Endothelial cell (in vitro differentiated cells): ENCODE measurements at regions not wholly inside any gene's neighbourhood (a gene's known extent, or its start where the extent isn't known, plus 50 kb on each side); places are given as distances from the start of the nearest gene placed in this dataset.

Experiments
- DNase-seq: peaks from one replicate; pipeline ENCODE4 v3.0.0; 2021; ENCODE audit warnings: low spot score
- H3K27ac Mint-ChIP-seq: one replicate; pipeline ENCODE4 v1.8.0; 2021; ENCODE audit warnings: mixed read lengths, inconsistent platforms; ENCODE audit not compliant: unreplicated experiment
- H3K27me3 Mint-ChIP-seq: one replicate; pipeline ENCODE4 v1.8.0; 2021; ENCODE audit warnings: mild to moderate bottlenecking, moderate library complexity, mixed read lengths, inconsistent platforms; ENCODE audit not compliant: unreplicated experiment
- H3K36me3 Mint-ChIP-seq: one replicate; pipeline ENCODE4 v1.8.0; 2021; ENCODE audit warnings: mild to moderate bottlenecking, low read depth, mixed read lengths, inconsistent platforms; ENCODE audit not compliant: unreplicated experiment
- H3K4me1 Mint-ChIP-seq: one replicate; pipeline ENCODE4 v1.8.0; 2021; ENCODE audit warnings: mild to moderate bottlenecking, mixed read lengths, inconsistent platforms; ENCODE audit not compliant: unreplicated experiment
- H3K4me3 Mint-ChIP-seq: one replicate; pipeline ENCODE4 v1.8.0; 2021; ENCODE audit warnings: mild to moderate bottlenecking, mixed read lengths, inconsistent platforms; ENCODE audit not compliant: unreplicated experiment
- H3K9me3 Mint-ChIP-seq: one replicate; pipeline ENCODE4 v1.8.0; 2021; ENCODE audit warnings: mixed read lengths, inconsistent platforms; ENCODE audit not compliant: unreplicated experiment
- CTCF ChIP-seq: fragments of 200-600 bp; sonication (generic); IDR thresholded peaks from one replicate; pipeline ENCODE4 v1.5.0; 2021; ENCODE audit warnings: antibody characterized with exemption; ENCODE audit not compliant: unreplicated experiment

- no peak for DNase-seq
- H3K36me3 Mint-ChIP-seq, result no peaks in the 10 kb centered on the region
- peaks cover 16% of the 10 kb centered on the region for H3K4me1 Mint-ChIP-seq
- H3K4me3 Mint-ChIP-seq, result no peak overlapping the region
- TF ChIP-seq CTCF, result no peak
- no peaks in the 10 kb centered on the region for H3K27me3 Mint-ChIP-seq
- H3K9me3 Mint-ChIP-seq, result no peaks in the 10 kb centered on the region
- H3K27ac Mint-ChIP-seq, result no peak overlapping the region
Measured at GRCh38 chr13:33512880-33513554, 227.5 kb upstream of the STARD13 start.

GRCh38 chr13:33514362-33514761, 228.8 kb upstream of the STARD13 start:
- peaks cover 11% of the 10 kb centered on the region for H3K4me1 Mint-ChIP-seq
- no peak for TF ChIP-seq CTCF
- no peak overlapping the region for H3K4me3 Mint-ChIP-seq
- H3K9me3 Mint-ChIP-seq, result no peaks in the 10 kb centered on the region
- H3K27ac Mint-ChIP-seq, result no peak overlapping the region
- H3K36me3 Mint-ChIP-seq, result no peaks in the 10 kb centered on the region
- no peak for DNase-seq
- no peaks in the 10 kb centered on the region for H3K27me3 Mint-ChIP-seq

- Mint-ChIP-seq H3K9me3 (no peaks in the 10 kb centered on the region), H3K27me3 (no peaks in the 10 kb centered on the region), H3K4me1 (peaks cover 3% of the 10 kb centered on the region), H3K27ac (no peak overlapping the region), H3K4me3 (no peak overlapping the region), H3K36me3 (no peaks in the 10 kb centered on the region)
- DNase-seq, result no peak
- no peak for TF ChIP-seq CTCF
Measured at GRCh38 chr13:33515146-33515545, 229.6 kb upstream of the STARD13 start.

- DNase-seq, result no peak
- H3K9me3 Mint-ChIP-seq, result no peaks in the 10 kb centered on the region
- TF ChIP-seq CTCF, result no peak
- no peak overlapping the region for H3K4me3 Mint-ChIP-seq
- peaks cover 10% of the 10 kb centered on the region for H3K4me1 Mint-ChIP-seq
- no peak overlapping the region for H3K27ac Mint-ChIP-seq
- no peaks in the 10 kb centered on the region for H3K27me3 Mint-ChIP-seq
- H3K36me3 Mint-ChIP-seq, result no peaks in the 10 kb centered on the region
Measured at GRCh38 chr13:33518452-33518851, 232.9 kb upstream of the STARD13 start.

GRCh38 chr13:33519561-33520467, 234.3 kb upstream of the STARD13 start:
- no peak for DNase-seq
- Mint-ChIP-seq H3K27me3 (no peaks in the 10 kb centered on the region), H3K27ac (no peak overlapping the region), H3K4me1 (peaks cover 10% of the 10 kb centered on the region), H3K9me3 (no peaks in the 10 kb centered on the region), H3K36me3 (no peaks in the 10 kb centered on the region), H3K4me3 (no peak overlapping the region)
- no peak for TF ChIP-seq CTCF
